Epithelial cell of esophagus (primary cell): ENCODE measurements at regions not wholly inside any gene's neighbourhood (a gene's known extent, or its start where the extent isn't known, plus 50 kb on each side); places are given as distances from the start of the nearest gene placed in this dataset.
"Not testable (repeated sequence)": the region's sequence is repeated elsewhere in the genome, so short reads cannot be mapped to it uniquely, and the experiment has no call there.

ENCODE experiments used
- DNase-seq: peaks from one replicate; pipeline ENCODE4 v3.0.0; 2010; ENCODE audit warnings: low read depth
- H3K4me3 ChIP-seq: 2 replicates; pipeline ENCODE4 v1.5.1; 2011; ENCODE audit warnings: mild to moderate bottlenecking, low read length, control low read depth
- TF ChIP-seq, protein P1 (sequence below): IDR thresholded peaks from 2 replicates; pipeline ENCODE4 v1.5.1; 2011; ENCODE audit warnings: low read depth, mild to moderate bottlenecking, low read length, control low read depth, inconsistent platforms; ENCODE audit not compliant: insufficient read depth; ENCODE audit errors: missing control alignments

- TF ChIP-seq, protein P1, sequence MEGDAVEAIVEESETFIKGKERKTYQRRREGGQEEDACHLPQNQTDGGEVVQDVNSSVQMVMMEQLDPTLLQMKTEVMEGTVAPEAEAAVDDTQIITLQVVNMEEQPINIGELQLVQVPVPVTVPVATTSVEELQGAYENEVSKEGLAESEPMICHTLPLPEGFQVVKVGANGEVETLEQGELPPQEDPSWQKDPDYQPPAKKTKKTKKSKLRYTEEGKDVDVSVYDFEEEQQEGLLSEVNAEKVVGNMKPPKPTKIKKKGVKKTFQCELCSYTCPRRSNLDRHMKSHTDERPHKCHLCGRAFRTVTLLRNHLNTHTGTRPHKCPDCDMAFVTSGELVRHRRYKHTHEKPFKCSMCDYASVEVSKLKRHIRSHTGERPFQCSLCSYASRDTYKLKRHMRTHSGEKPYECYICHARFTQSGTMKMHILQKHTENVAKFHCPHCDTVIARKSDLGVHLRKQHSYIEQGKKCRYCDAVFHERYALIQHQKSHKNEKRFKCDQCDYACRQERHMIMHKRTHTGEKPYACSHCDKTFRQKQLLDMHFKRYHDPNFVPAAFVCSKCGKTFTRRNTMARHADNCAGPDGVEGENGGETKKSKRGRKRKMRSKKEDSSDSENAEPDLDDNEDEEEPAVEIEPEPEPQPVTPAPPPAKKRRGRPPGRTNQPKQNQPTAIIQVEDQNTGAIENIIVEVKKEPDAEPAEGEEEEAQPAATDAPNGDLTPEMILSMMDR: no peak
- no peak overlapping the region for H3K4me3 ChIP-seq
- DNase-seq: peak; percentile 45
These were observed 106.7 kb upstream of the UBAC2 start for GRCh38 chr13:99093997-99094396.

DNA sequence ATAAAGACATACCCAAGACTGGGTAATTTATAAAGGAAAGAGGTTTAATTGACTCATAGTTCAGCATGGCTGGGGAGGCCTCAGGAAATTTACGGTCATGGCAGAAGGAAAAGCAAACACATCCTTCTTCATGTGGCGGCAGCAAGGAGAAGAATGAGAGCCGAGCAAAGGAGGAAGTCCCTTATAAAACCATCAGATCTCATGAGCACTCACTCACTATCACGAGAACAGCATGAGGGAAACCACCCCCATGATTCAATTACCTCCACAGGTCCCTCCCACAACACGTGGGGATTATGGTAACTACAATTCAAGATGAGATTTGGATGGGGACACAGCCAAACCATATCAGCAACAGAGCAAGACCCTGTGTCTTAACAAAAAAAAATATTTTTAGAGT, 98.8 kb upstream of the UBAC2 start:
- not testable (repeated sequence) for H3K4me3 ChIP-seq, DNase-seq

DNA sequence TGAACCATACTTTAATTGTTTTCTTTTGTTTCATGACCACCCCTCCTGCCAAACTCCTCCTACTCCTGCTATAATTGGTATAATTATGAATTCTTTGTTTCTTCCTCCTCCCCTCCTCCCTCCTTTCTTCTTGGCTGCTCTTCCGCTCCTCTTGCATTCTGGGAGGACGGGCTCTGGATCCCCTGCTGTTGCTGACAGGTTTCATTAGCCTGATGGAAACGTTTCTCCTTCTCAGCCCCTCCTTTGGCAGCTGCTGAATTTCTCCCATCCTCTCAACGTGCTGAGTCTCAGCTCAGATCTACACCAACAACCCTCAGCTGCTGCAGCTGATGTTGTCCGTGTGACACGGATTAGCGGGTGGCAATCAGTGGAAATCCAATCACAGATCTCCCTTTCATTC, 97.1 kb upstream of the UBAC2 start:
- DNase-seq: no peak
- TF ChIP-seq, protein P1: no peak
- H3K4me3 ChIP-seq: no peak overlapping the region

DNA sequence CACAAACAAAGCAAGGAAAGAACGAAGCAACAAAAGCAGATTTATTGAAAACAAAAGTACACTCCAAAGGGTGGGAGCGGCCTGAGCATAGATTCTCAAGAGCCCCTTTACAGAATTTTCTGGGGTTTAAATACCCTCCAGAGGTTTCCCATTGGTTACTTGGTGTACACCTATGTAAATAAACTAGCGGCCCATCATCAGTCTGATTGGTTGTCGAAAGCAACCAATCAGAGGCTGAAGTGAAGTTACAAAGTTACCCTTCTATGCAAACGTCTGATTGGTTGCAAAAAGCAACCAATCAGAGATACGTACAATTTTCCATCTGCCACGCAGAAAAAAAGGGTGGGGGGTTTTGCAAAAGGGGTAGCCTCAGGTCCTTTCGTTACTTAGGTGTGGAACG, 96.3 kb upstream of the UBAC2 start:
- TF ChIP-seq, protein P1: no peak
- H3K4me3 ChIP-seq: no peak overlapping the region
- no peak for DNase-seq

GRCh38 chr13:99105160-99105559, 95.5 kb upstream of the UBAC2 start:
- no peak for DNase-seq
- TF ChIP-seq, protein P1: no peak
- no peak overlapping the region for H3K4me3 ChIP-seq

DNA sequence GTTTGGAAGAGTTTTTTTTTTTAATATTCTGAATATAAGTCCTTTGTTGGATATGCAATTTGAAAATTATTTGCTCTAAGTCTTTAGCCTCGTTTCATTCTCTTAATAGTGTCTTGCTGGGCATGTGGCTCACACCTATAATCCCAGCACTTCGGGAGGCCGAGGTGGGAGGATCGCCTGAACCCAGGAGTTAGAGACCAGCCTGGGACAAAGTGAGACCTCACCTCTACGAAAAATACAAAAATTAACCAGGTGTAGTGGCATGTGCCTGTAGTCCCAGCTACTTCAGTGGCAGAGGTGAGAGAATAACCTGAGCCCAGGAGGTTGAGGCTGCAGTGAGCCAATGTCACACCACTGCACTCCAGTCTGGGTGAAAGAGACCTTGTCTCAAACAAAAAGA, 87.3 kb upstream of the UBAC2 start:
- no peak for DNase-seq
- TF ChIP-seq, protein P1: no peak
- no peak overlapping the region for H3K4me3 ChIP-seq

- TF ChIP-seq, protein P1: no peak
- no peak for DNase-seq
- no peak overlapping the region for H3K4me3 ChIP-seq
These were observed 82.5 kb upstream of the UBAC2 start for GRCh38 chr13:99118179-99118578.

DNA sequence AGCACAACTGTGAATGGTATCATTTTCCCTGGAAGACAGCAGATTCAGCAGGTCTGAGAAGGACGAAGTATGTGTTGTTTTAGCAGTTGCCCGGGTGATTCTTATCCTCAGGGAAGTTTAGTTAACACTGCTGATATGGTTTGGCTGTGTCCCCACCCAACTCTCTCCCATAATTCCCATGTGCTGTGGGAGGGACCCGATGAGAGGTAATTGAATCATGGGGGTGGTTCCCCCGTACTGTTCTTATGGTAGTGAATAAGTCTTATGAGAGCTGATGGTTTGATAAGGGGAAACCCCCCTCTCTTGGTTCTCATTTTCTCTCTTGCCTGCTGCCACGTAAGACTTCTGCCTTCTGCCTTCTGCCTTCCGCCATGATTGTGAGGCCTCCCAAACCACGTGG, 81.0 kb upstream of the UBAC2 start:
- H3K4me3 ChIP-seq: no peak overlapping the region
- DNase-seq: no peak
- TF ChIP-seq, protein P1: no peak
